Fibroblast of skin of right biceps (primary cell): ENCODE measurements at regions not wholly inside any gene's neighbourhood (a gene's known extent, or its start where the extent isn't known, plus 50 kb on each side); places are given as distances from the start of the nearest gene placed in this dataset.

Source experiments
- DNase-seq: peaks from one replicate; pipeline ENCODE4 v3.0.0-alpha.2; 2013

GRCh38 chr15:29360152-29360551 lies 90.5 kb upstream of the NSMCE3 start:
- no peak for DNase-seq

- DNase-seq: no peak
Observed at GRCh38 chr15:29356786-29357185, 87.2 kb upstream of the NSMCE3 start.

- DNase-seq: no peak
Observed at GRCh38 chr15:29355477-29355876, 85.9 kb upstream of the NSMCE3 start.

- DNase-seq: no peak
Observed at GRCh38 chr15:29352402-29352801, 82.8 kb upstream of the NSMCE3 start.

- no peak for DNase-seq
Observed at GRCh38 chr15:29349196-29349595, 79.6 kb upstream of the NSMCE3 start.

- peak; percentile 22 for DNase-seq
Observed at GRCh38 chr15:29348336-29348914, 78.8 kb upstream of the NSMCE3 start.

GRCh38 chr15:29346998-29347397 lies 77.4 kb upstream of the NSMCE3 start:
- DNase-seq: no peak

GRCh38 chr15:29345549-29346525 lies 76.2 kb upstream of the NSMCE3 start:
- DNase-seq: no peak

GRCh38 chr15:29344474-29344873 lies 74.9 kb upstream of the NSMCE3 start:
- no peak for DNase-seq

GRCh38 chr15:29343229-29343628 lies 73.6 kb upstream of the NSMCE3 start:
- DNase-seq: no peak

GRCh38 chr15:29342201-29342600 lies 72.6 kb upstream of the NSMCE3 start:
- no peak for DNase-seq

- DNase-seq: peak; percentile 58
Observed at GRCh38 chr15:29337156-29337959, 67.7 kb upstream of the NSMCE3 start.

- no peak for DNase-seq
Observed at GRCh38 chr15:29334544-29334943, 64.9 kb upstream of the NSMCE3 start.

- DNase-seq: no peak
Observed at GRCh38 chr15:29333261-29333660, 63.6 kb upstream of the NSMCE3 start.

- DNase-seq: no peak
Observed at GRCh38 chr15:29331669-29332068, 62.0 kb upstream of the NSMCE3 start.

- no peak for DNase-seq
Observed at GRCh38 chr15:29331071-29331470, 61.4 kb upstream of the NSMCE3 start.

GRCh38 chr15:29324746-29325145 lies 55.1 kb upstream of the NSMCE3 start:
- no peak for DNase-seq

GRCh38 chr15:29323557-29323956 lies 53.9 kb upstream of the NSMCE3 start:
- DNase-seq: no peak

GRCh38 chr15:29322415-29322814 lies 52.8 kb upstream of the NSMCE3 start:
- peak; percentile 4 for DNase-seq

GRCh38 chr15:29320420-29320819 lies 50.8 kb upstream of the NSMCE3 start:
- DNase-seq: no peak

- DNase-seq: no peak
Observed at GRCh38 chr15:29319823-29320222, 50.2 kb upstream of the NSMCE3 start.
